PC-9 (cell line): ENCODE measurements at regions not wholly inside any gene's neighbourhood (a gene's known extent, or its start where the extent isn't known, plus 50 kb on each side); places are given as distances from the start of the nearest gene placed in this dataset.
"Not testable (repeated sequence)": the region's sequence is repeated elsewhere in the genome, so short reads cannot be mapped to it uniquely, and the experiment has no call there.

Source experiments
- BruUV-seq: library from RNA; stranded (reverse); fragments of 400-500 nt; replicated peaks from 2 replicates; lab custom pipeline; 2021; lab: Mats Ljungman, UMichigan
- CTCF ChIA-PET: fragments of 300-600 bp; sonication (Branson Sonifier 250); formaldehyde crosslinking; loops from one replicate; lab custom pipeline; 2022; ENCODE audit warnings: antibody characterized with exemption; lab: Charles Lee
- POLR2A ChIA-PET: fragments of 300-600 bp; sonication (Branson Sonifier 250); formaldehyde crosslinking; loops from one replicate; lab custom pipeline; 2022; ENCODE audit warnings: antibody characterized with exemption; ENCODE audit not compliant: unreplicated experiment; lab: Charles Lee
- DNase-seq, 2 experiments: peaks; one replicate each; pipeline versions ENCODE4 v3.0.0 to v3.0.0-alpha.2; 2015 to 2022; ENCODE audit warnings: mixed read lengths in 1 of 2
- H2AFZ ChIP-seq: fragments of 200-600 bp; sonication (generic); 2 replicates; pipeline ENCODE4 v1.8.1; 2017; ENCODE audit warnings: antibody characterized with exemption
- H3F3A ChIP-seq: fragments of 200-600 bp; sonication (generic); 2 replicates; pipeline ENCODE4 v1.8.1; 2017; ENCODE audit warnings: antibody characterized with exemption, mild to moderate bottlenecking, low read depth; ENCODE audit not compliant: insufficient read depth
- H3K27ac ChIP-seq: fragments of 200-600 bp; sonication (generic); 2 replicates; pipeline ENCODE4 v1.6.1; 2016; ENCODE audit warnings: mixed run types
- H3K27me3 ChIP-seq: fragments of 200-600 bp; sonication (generic); 2 replicates; pipeline ENCODE4 v1.6.1; 2016; ENCODE audit warnings: low read depth, mixed run types; ENCODE audit not compliant: insufficient read depth
- H3K36me3 ChIP-seq: fragments of 200-600 bp; sonication (generic); 2 replicates; pipeline ENCODE4 v1.6.1; 2016; ENCODE audit warnings: low read depth, mixed run types
- H3K4me1 ChIP-seq: fragments of 200-600 bp; sonication (generic); replicated peaks from 2 replicates; pipeline ENCODE4 v1.6.1; 2016; ENCODE audit warnings: mixed run types; ENCODE audit not compliant: insufficient read depth
- H3K4me2 ChIP-seq: fragments of 200-600 bp; sonication (generic); 2 replicates; pipeline ENCODE4 v1.6.1; 2017; ENCODE audit warnings: mixed run types
- H3K4me3 ChIP-seq: fragments of 200-600 bp; sonication (generic); 2 replicates; pipeline ENCODE4 v1.6.1; 2016; ENCODE audit warnings: mixed run types
- H3K79me2 ChIP-seq: fragments of 200-600 bp; sonication (generic); 2 replicates; pipeline ENCODE4 v1.6.1; 2017; ENCODE audit warnings: low read depth, mixed run types
- H3K9me2 ChIP-seq: fragments of 200-600 bp; sonication (generic); 2 replicates; pipeline ENCODE4 v1.8.1; 2017; ENCODE audit warnings: mild to moderate bottlenecking; ENCODE audit not compliant: insufficient read depth
- H3K9me3 ChIP-seq: fragments of 200-600 bp; sonication (generic); 2 replicates; pipeline ENCODE4 v1.8.1; 2016; ENCODE audit warnings: low read depth; ENCODE audit not compliant: insufficient read depth
- H4K20me1 ChIP-seq: fragments of 200-600 bp; sonication (generic); 2 replicates; pipeline ENCODE4 v1.8.1; 2017; ENCODE audit not compliant: insufficient read depth
- CTCF ChIP-seq: fragments of 200-600 bp; sonication (generic); conservative IDR thresholded peaks from 2 replicates; pipeline ENCODE4 v1.6.1; 2017; ENCODE audit warnings: mixed run types, antibody characterized with exemption, mild to moderate bottlenecking, moderate library complexity
- EZH2 ChIP-seq: fragments of 200-600 bp; sonication (generic); IDR thresholded peaks from 2 replicates; pipeline ENCODE4 v1.8.0; 2017; ENCODE audit warnings: antibody characterized with exemption, low read depth
- intact Hi-C: fragments of 100-400 bp; cut with micrococcal nuclease; formaldehyde crosslinking; loops from one replicate; pipeline ENCODE4 v1.10.0; 2022; ENCODE audit not compliant: unreplicated experiment

DNA sequence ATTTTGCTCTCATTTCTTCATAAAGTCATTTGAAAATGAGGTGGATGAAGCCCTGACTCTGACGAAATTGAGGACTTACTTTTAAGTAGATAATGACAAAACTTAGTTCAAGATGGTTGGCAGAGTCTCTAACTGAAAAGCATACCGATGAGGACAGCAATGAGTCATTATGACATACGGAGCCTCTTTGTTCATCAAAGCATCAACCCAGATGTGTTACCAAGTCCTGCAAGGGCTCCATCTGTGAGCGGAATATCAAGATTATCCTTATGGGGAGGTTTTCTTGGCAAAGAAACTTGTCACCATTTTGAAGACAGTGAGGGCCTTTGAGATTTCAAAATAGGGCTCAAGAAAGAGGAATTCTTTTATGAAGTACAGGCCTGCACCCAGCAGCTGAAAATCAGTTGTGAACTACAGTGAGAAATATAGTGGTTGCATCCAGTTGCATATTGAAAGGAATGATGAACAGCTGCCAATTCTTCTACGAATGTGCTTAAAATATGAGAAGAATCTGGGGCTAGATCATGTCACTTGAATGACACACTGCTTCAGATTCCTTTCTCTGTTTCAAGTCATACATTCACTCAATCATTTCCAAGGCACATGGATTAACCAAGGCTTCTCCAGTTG lies 86.6 kb upstream of the SLC24A2 start:
- H3K36me3 ChIP-seq: no peaks in the 10 kb centered on the region
- H3K27ac ChIP-seq: no peak overlapping the region
- H3K79me2 ChIP-seq: no peaks in the 10 kb centered on the region
- no peaks in the 10 kb centered on the region for H3K9me3 ChIP-seq
- TF ChIP-seq EZH2 (no peak), CTCF (no peak)
- intact Hi-C loops: no loop called here
- no peak for DNase-seq
- H3K4me2 ChIP-seq: no peak overlapping the region
- H3F3A ChIP-seq: no peaks in the 10 kb centered on the region
- ChIA-PET CTCF (no interaction called here), POLR2A (no interaction called here)
- no peaks in the 10 kb centered on the region for H3K27me3 ChIP-seq
- H3K4me3 ChIP-seq: no peak overlapping the region
- H3K4me1 ChIP-seq: no peaks in the 10 kb centered on the region
- H2AFZ ChIP-seq: no peak overlapping the region
- H4K20me1 ChIP-seq: no peaks in the 10 kb centered on the region
- no peaks in the 10 kb centered on the region for H3K9me2 ChIP-seq
- no TSS peak for BruUV-seq

GRCh38 chr9:19873188-19873587 lies 84.4 kb upstream of the SLC24A2 start:
- BruUV-seq, H3K9me2 ChIP-seq, H2AFZ ChIP-seq, H3K27me3 ChIP-seq, H3K79me2 ChIP-seq, H3K4me3 ChIP-seq, H3F3A ChIP-seq, CTCF ChIA-PET, H3K27ac ChIP-seq, H4K20me1 ChIP-seq, H3K36me3 ChIP-seq, POLR2A ChIA-PET, DNase-seq, H3K9me3 ChIP-seq, intact Hi-C loops, H3K4me2 ChIP-seq, H3K4me1 ChIP-seq: not testable (repeated sequence)

DNA sequence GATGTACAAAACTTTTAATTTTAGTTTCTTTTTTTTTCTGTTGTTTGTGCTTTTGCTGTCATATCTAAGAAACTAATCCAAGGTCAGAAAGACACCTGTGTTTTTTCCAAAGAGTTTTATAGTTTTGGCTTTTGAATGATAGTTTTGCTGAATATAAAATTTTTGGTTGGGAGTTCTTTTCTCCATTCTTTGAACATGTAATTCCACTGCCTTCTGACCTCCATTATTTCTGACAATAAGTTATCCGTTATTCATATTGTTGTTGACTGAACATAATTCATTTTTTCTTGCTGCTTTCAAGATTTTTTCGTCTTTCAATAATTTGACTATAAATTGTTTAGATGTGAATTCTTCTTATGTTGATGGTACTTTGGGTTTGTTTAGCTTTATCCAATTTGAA lies 82.2 kb upstream of the SLC24A2 start:
- CTCF ChIA-PET: no interaction called here
- BruUV-seq: no TSS peak
- intact Hi-C loops: no loop called here

GRCh38 chr9:19840953-19841352 lies 52.1 kb upstream of the SLC24A2 start:
- Histone ChIP-seq H3K27ac (no peak overlapping the region), H3F3A (no peaks in the 10 kb centered on the region), H3K79me2 (no peaks in the 10 kb centered on the region), H3K4me1 (no peaks in the 10 kb centered on the region), H2AFZ (no peak overlapping the region), H3K4me3 (no peak overlapping the region), H3K27me3 (no peaks in the 10 kb centered on the region), H3K4me2 (no peak overlapping the region), H3K36me3 (no peaks in the 10 kb centered on the region), H3K9me3 (no peaks in the 10 kb centered on the region), H3K9me2 (no peaks in the 10 kb centered on the region), H4K20me1 (no peaks in the 10 kb centered on the region)
- DNase-seq: no peak
- no peak for TF ChIP-seq EZH2
- no peak for TF ChIP-seq CTCF
- intact Hi-C loops: no loop called here
- ChIA-PET CTCF (no interaction called here), POLR2A (no interaction called here)
- BruUV-seq: no TSS peak

More for the DNA sequence above, 82.2 kb upstream of the SLC24A2 start:
- H3K79me2 ChIP-seq: no peaks in the 10 kb centered on the region
- TF ChIP-seq EZH2: no peak
- H3K9me3 ChIP-seq: no peaks in the 10 kb centered on the region
- H4K20me1 ChIP-seq: no peaks in the 10 kb centered on the region
- H3K4me3 ChIP-seq: no peak overlapping the region
- no peaks in the 10 kb centered on the region for H3K4me1 ChIP-seq
- no peak for DNase-seq
- no peaks in the 10 kb centered on the region for H3F3A ChIP-seq
- H3K9me2 ChIP-seq: no peaks in the 10 kb centered on the region
- no peak overlapping the region for H3K27ac ChIP-seq
- POLR2A ChIA-PET: no interaction called here
- H3K36me3 ChIP-seq: no peaks in the 10 kb centered on the region
- no peaks in the 10 kb centered on the region for H3K27me3 ChIP-seq
- no peak overlapping the region for H3K4me2 ChIP-seq
- no peak overlapping the region for H2AFZ ChIP-seq
